Neural cell (in vitro differentiated cells): ENCODE measurements at regions not wholly inside any gene's neighbourhood (a gene's known extent, or its start where the extent isn't known, plus 50 kb on each side); places are given as distances from the start of the nearest gene placed in this dataset.

ENCODE experiments used
- H2AFZ ChIP-seq: fragments of 200-600, 300-800 bp; sonication (generic), shearing (Covaris generic); 2 replicates; pipeline ENCODE4 v1.6.0; 2014; ENCODE audit warnings: low read depth, mild to moderate bottlenecking, antibody characterized with exemption, low read length, moderate library complexity
- H3F3A ChIP-seq: fragments of 200-600 bp; shearing (Covaris generic); 2 replicates; pipeline ENCODE4 v1.6.1; 2016; ENCODE audit warnings: mild to moderate bottlenecking, moderate library complexity, mixed read lengths, antibody characterized with exemption, low read length; ENCODE audit not compliant: insufficient read depth, poor library complexity, severe bottlenecking
- H3K27ac ChIP-seq: fragments of 200-600, 300-800 bp; sonication (generic), shearing (Covaris generic); 2 replicates; pipeline ENCODE4 v1.5.1; 2014; ENCODE audit warnings: mild to moderate bottlenecking, low read length, moderate library complexity
- H3K27me3 ChIP-seq: fragments of 300-800, 200-600 bp; sonication (generic), shearing (Covaris generic); 2 replicates; pipeline ENCODE4 v1.6.0; 2014; ENCODE audit warnings: mild to moderate bottlenecking, low read depth, low read length, moderate library complexity; ENCODE audit not compliant: insufficient read depth
- H3K36me3 ChIP-seq: fragments of 300-800, 200-600 bp; sonication (generic), shearing (Covaris generic); 2 replicates; pipeline ENCODE4 v1.5.1; 2014; ENCODE audit warnings: mild to moderate bottlenecking, antibody characterized with exemption, low read length, moderate library complexity; ENCODE audit not compliant: insufficient read depth
- H3K4me2 ChIP-seq: fragments of 300-800, 200-600 bp; sonication (generic), shearing (Covaris generic); 2 replicates; pipeline ENCODE4 v1.6.0; 2014; ENCODE audit warnings: mild to moderate bottlenecking, low read length
- H3K4me3 ChIP-seq: fragments of 300-800, 200-600 bp; sonication (generic), shearing (Covaris generic); 2 replicates; pipeline ENCODE4 v1.5.1; 2014; ENCODE audit warnings: mild to moderate bottlenecking, low read length, moderate library complexity
- H3K79me2 ChIP-seq: fragments of 200-600 bp; shearing (Covaris generic); replicated peaks from 2 replicates; pipeline ENCODE4 v1.6.0; 2014; ENCODE audit warnings: mild to moderate bottlenecking, low read length, moderate library complexity; ENCODE audit not compliant: insufficient read depth
- H3K9ac ChIP-seq: fragments of 300-800, 200-600 bp; sonication (generic), shearing (Covaris generic); 2 replicates; pipeline ENCODE4 v1.6.1; 2016; ENCODE audit warnings: mild to moderate bottlenecking, low read length, mixed read lengths
- H3K9me2 ChIP-seq: fragments of 200-600 bp; shearing (Covaris generic); 2 replicates; pipeline ENCODE4 v1.6.1; 2016; ENCODE audit warnings: mild to moderate bottlenecking, low read length, mixed read lengths; ENCODE audit not compliant: insufficient read depth
- H3K9me3 ChIP-seq: fragments of 200-600, 300-800 bp; sonication (generic), shearing (Covaris generic); 2 replicates; pipeline ENCODE4 v1.6.1; 2016; ENCODE audit warnings: mild to moderate bottlenecking, mixed run types, low read length, moderate library complexity, mixed read lengths
- H4K20me1 ChIP-seq: fragments of 200-600 bp; shearing (Covaris generic); 2 replicates; pipeline ENCODE4 v1.6.1; 2016; ENCODE audit warnings: mild to moderate bottlenecking, mixed run types; ENCODE audit not compliant: insufficient read depth
- EP300 ChIP-seq: fragments of 450-650 bp; conservative IDR thresholded peaks from 2 replicates; pipeline ENCODE4 v1.6.1; 2014; ENCODE audit warnings: antibody characterized with exemption, mild to moderate bottlenecking, moderate library complexity; ENCODE audit not compliant: poor library complexity, severe bottlenecking
- EZH2 ChIP-seq: fragments of 200-600, 300-800 bp; shearing (Covaris generic), sonication (generic); IDR thresholded peaks from 2 replicates; pipeline ENCODE4 v1.6.1; 2014; ENCODE audit warnings: antibody characterized with exemption, low read length, borderline replicate concordance, mild to moderate bottlenecking; ENCODE audit not compliant: insufficient read depth, poor library complexity, severe bottlenecking
- MXI1 ChIP-seq: fragments of 450-650 bp; conservative IDR thresholded peaks from 2 replicates; pipeline ENCODE4 v1.6.1; 2014; ENCODE audit warnings: antibody characterized with exemption, mild to moderate bottlenecking; ENCODE audit not compliant: poor library complexity, severe bottlenecking
- POLR2AphosphoS5 ChIP-seq: IDR thresholded peaks from 2 replicates; pipeline ENCODE4 v1.6.1; 2012
- RAD21 ChIP-seq: fragments of 450-650 bp; conservative IDR thresholded peaks from 2 replicates; pipeline ENCODE4 v1.6.1; 2014; ENCODE audit warnings: antibody characterized with exemption, mild to moderate bottlenecking, moderate library complexity
- REST ChIP-seq: IDR thresholded peaks from 2 replicates; pipeline ENCODE4 v1.6.1; 2012; ENCODE audit warnings: borderline replicate concordance
- TAF1 ChIP-seq: IDR thresholded peaks from 2 replicates; pipeline ENCODE4 v1.6.1; 2012; ENCODE audit warnings: low read depth
- TF ChIP-seq, protein P1 (sequence below): fragments of 450-650 bp; IDR thresholded peaks from 2 replicates; pipeline ENCODE4 v1.5.1; 2014; ENCODE audit warnings: antibody characterized with exemption, mild to moderate bottlenecking, moderate library complexity; ENCODE audit not compliant: poor library complexity, severe bottlenecking

GRCh38 chr6:21816231-21816630 lies 222.7 kb downstream of the SOX4 start:
- H2AFZ ChIP-seq: no peak overlapping the region
- no peaks in the 10 kb centered on the region for H4K20me1 ChIP-seq
- no peak overlapping the region for H3K9ac ChIP-seq
- H3K9me2 ChIP-seq: no peaks in the 10 kb centered on the region
- no peaks in the 10 kb centered on the region for H3K36me3 ChIP-seq
- no peaks in the 10 kb centered on the region for H3F3A ChIP-seq
- H3K27me3 ChIP-seq: no peaks in the 10 kb centered on the region
- H3K79me2 ChIP-seq: peaks cover 3% of the 10 kb centered on the region
- no peaks in the 10 kb centered on the region for H3K9me3 ChIP-seq
- no peak overlapping the region for H3K27ac ChIP-seq
- no peak overlapping the region for H3K4me3 ChIP-seq
- H3K4me2 ChIP-seq: no peak overlapping the region
- TF ChIP-seq EZH2: no peak
- TF ChIP-seq POLR2AphosphoS5: no peak
- no peak for TF ChIP-seq REST
- no peak for TF ChIP-seq TAF1
- TF ChIP-seq MXI1: no peak
- no peak for TF ChIP-seq EP300
- TF ChIP-seq, protein P1, sequence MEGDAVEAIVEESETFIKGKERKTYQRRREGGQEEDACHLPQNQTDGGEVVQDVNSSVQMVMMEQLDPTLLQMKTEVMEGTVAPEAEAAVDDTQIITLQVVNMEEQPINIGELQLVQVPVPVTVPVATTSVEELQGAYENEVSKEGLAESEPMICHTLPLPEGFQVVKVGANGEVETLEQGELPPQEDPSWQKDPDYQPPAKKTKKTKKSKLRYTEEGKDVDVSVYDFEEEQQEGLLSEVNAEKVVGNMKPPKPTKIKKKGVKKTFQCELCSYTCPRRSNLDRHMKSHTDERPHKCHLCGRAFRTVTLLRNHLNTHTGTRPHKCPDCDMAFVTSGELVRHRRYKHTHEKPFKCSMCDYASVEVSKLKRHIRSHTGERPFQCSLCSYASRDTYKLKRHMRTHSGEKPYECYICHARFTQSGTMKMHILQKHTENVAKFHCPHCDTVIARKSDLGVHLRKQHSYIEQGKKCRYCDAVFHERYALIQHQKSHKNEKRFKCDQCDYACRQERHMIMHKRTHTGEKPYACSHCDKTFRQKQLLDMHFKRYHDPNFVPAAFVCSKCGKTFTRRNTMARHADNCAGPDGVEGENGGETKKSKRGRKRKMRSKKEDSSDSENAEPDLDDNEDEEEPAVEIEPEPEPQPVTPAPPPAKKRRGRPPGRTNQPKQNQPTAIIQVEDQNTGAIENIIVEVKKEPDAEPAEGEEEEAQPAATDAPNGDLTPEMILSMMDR: no peak
- TF ChIP-seq RAD21: no peak

DNA sequence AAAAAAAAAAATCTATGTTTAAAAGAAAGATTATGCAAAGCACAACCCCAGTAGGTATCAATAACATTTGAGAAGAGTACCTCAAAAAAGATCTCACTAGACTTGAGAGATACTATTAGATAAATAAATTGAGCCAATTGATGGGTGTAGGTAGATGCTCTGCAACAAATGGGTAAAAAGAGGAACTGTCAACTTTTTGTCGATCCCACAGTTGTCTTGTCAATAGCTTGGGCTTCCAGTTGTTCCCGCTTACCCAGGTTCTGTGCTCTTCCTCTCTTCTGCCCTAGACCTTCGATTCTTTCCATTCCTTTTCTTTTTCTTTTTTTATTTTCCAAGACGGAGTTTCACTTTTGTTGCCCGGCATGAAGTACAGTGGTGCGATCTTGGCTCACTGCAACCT lies 226.9 kb downstream of the SOX4 start:
- no peaks in the 10 kb centered on the region for H3F3A ChIP-seq
- H3K9me2 ChIP-seq: no peaks in the 10 kb centered on the region
- H3K27me3 ChIP-seq: no peaks in the 10 kb centered on the region
- no peaks in the 10 kb centered on the region for H4K20me1 ChIP-seq
- H3K9ac ChIP-seq: no peak overlapping the region
- no peak overlapping the region for H2AFZ ChIP-seq
- no peaks in the 10 kb centered on the region for H3K36me3 ChIP-seq
- no peak overlapping the region for H3K4me2 ChIP-seq
- H3K4me3 ChIP-seq: no peak overlapping the region
- H3K27ac ChIP-seq: no peak overlapping the region
- peaks cover 3% of the 10 kb centered on the region for H3K79me2 ChIP-seq
- TF ChIP-seq RAD21: no peak
- no peak for TF ChIP-seq EP300
- TF ChIP-seq, protein P1: no peak
- TF ChIP-seq REST: no peak
- no peak for TF ChIP-seq MXI1
- H3K9me3 ChIP-seq: no peaks in the 10 kb centered on the region
